CD4-positive, alpha-beta T cell treated with Interferon alpha-2 for 1 hour (primary cell): ENCODE measurements at regions not wholly inside any gene's neighbourhood (a gene's known extent, or its start where the extent isn't known, plus 50 kb on each side); places are given as distances from the start of the nearest gene placed in this dataset.
A peak's percentile ranks its signal among the peaks of the same experiment; 100 is the strongest.

ENCODE experiments used
- DNase-seq, 2 donors: peaks; one replicate each; pipeline ENCODE4 v3.0.0-alpha.2; 2020 to 2022

DNA sequence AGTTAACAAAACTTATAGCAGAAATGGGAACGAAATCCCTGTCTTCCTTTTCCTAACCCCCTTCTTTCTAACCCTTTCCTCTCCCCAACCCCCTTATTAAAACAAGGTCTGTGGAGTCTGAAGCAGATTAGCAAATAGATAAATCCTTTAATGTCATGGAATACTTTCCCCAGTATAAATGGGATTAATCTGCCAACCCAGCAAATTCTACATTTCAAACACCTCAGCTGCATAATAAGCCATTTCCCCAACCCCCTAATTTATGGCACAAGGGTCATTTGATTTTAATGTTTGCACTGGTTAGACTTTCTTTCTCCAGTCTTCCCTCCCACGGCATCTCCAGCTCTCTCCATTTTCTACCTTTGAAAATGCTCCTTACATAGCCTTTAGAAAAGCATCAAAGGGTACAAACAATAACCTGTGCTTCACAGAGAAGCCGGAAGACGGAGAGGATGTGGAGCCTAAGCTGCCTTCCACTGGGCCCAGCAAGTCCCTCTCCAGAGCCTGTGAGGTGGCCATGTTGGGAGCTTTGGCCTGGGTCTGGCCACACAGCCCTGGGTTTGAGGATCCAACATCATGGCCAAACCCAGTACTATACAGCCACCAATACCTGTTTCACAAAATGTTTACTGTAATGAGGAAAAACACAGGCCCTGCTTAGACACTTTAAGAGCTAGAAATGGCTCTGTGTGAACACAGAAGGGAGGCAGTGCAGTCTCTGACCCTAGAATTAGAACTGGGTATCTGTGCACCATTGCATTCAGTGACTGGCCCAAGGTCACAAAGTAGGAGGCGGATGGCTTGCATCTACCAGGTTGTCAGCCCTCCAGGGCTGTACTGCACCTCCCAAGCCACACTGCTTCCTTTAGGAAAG is 56.9 kb upstream of the SPRY1 start:
- DNase-seq = no peak

DNA sequence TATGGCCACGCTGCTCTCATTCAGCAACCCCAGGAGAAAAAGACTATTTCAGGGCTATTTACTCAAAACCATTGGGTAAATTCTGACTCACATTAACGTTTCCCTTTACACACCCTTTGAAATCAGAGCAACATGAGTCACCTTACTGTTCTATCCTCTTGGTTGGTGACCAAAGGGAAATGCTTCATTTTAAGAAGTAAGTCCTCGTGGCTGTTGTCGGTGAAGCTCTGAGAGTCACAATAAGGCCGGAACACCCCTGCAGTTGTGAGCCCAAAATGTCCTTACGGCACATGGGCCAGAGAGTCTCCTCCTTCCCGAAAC is 56.3 kb upstream of the SPRY1 start:
- DNase-seq = peak in 1 of 2 donors; percentile 12

DNA sequence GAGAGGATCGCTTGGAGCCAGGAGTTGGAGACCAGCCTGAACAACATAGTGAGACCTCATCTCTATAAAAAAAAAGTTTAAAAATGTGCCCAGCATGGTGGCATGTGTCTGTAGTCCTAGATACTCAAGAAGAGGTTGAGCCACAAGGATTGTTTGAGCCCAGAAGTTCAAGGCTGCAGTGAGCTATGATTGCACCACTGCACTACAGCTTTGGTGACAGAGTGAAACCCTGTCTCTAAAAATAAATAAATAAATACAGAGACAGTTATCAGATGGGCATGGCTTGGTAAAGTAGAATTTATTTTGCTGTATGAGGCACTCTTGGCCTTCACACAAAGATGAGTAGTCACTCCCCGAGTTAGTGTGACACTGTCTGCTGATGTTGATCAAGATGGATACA is 54.1 kb upstream of the SPRY1 start:
- DNase-seq = no peak

DNA sequence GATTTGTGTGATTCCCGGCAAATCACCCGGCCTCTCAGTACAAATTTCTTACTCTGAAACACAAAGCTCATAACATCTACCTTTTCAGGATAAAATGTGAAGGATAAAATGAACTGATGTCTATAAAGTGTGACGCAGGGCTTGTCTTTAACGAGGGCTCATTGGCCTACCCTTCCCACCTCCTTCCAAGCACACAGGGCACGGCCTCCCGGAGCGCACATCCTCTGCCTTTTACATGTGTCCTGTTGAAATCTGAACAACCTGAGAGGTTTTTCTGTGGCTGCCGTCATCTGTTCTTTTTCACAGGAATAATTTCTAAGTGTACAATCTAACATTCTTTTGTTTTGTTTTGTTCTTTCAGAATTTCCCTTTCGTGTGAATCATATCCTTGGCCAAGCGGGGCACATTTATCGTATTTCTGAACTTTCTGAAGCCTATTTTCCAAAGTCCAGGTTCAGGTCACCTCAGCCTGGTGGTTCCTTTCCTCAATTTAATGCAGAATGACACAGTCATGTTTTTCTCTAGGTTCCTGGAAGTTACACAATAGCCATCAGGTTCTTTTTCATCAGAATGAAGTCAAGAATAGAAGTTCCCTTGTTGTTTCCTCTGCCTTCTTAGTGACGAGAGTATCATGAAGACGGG is 53.1 kb upstream of the SPRY1 start:
- DNase-seq = no peak

DNA sequence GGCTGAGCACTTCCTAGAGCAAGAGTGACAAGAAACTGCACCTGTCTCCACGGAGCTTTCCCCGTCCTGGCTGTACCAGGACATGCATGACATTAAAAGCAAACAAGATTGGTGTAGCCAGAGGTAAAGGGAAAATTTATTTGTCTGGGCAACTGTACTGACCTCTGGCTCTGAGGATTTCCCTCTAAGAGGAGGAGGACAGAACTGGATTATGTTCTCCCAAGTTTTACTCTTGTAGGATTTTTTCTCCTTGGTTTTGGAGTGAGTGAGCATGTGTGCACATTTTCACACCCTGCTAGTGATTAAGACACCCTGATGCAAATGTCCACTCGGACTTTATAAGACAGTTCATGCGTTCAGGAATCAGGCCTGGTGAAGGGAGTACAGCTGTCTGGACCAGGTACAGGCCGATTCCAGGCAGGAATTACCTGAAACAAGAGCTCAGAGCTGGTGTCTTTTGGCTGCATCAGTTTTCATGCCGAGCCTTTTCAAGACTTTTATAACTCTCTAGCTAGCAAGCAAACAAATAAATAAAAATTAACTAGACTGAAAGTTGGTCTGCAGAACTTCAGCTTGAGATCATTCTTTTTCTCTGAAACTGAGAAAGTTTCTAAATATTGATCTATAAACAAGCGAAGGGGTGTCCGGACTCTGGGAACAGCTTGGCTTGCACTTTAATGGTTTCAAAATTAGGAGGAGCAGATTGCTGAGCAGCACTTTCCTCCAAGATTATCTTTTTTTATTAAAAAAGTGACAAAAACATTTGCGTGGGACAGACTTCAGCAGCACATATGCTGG is 51.3 kb upstream of the SPRY1 start:
- DNase-seq = no peak

DNA sequence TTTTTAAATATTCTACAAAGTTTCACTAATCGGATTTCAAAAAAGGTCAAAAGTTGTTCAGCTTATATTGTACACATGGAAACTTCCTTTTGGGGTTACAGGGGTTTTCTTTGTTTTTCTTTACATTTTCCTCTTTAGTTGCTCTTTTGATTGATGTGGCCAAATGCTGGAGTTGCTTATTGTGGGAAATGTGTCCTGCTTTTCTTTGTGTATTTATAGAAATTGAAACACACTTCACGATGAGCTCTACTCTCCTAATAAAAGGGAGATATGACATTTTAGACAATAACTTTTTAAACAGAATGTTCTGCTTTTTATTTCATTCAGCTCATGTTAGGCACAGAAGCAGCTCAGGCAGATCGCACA is 50.7 kb upstream of the SPRY1 start:
- no peak for DNase-seq

DNA sequence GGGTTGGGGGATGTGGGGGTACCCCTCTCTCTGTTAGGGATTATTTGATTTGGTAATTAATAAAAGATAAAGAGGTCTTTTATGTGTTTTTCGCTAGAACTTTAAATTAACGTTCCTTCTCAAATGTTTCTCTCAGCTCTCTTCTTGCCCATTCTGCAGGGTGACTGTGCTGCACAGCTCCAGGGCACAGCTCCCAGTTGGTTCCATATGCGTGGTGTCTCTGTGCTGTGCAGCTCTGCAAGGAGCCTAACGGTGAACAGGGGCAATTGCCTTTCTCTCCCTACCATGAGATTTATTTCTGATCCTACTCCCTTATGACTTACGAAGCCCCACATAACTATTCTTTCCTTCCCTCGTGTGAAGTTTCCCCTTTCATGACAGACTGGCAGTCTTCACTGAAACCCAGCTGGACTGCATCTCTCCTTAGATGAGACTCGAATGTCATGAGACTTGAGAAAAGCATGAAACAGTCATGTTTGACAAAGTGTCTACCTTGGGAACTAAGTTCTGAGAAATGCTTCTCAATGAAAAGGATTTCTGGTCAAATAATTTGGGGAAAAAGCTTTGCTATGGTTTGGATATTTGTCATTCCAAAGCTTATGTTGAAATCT is 50.2 kb upstream of the SPRY1 start:
- DNase-seq = no peak
